GM19395 (cell line): ENCODE measurements at regions not wholly inside any gene's neighbourhood (a gene's known extent, or its start where the extent isn't known, plus 50 kb on each side); places are given as distances from the start of the nearest gene placed in this dataset.
"Not testable (repeated sequence)": the region's sequence is repeated elsewhere in the genome, so short reads cannot be mapped to it uniquely, and the experiment has no call there.

Experiments
- ATAC-seq: cut with Tn5 transposase; IDR thresholded peaks from one replicate; pipeline ENCODE4 v1.9.1; 2021; ENCODE audit warnings: mild to moderate bottlenecking, moderate library complexity; ENCODE audit not compliant: unreplicated experiment

DNA sequence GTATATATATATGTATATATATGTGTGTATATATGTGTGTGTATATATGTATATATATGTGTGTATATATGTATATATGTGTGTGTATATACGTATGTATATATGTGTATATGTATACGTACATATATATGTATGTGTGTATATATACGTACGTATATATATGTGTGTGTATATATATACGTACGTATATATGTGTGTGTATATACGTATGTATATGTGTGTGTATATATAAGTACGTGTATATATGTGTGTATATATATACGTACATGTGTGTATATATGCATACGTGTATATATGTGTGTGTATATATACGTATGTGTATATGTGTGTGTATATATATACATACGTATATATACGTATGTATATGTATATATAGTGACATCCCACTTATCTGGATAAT, 154.4 kb downstream of the CDRT15L2 start:
- no peak for ATAC-seq

DNA sequence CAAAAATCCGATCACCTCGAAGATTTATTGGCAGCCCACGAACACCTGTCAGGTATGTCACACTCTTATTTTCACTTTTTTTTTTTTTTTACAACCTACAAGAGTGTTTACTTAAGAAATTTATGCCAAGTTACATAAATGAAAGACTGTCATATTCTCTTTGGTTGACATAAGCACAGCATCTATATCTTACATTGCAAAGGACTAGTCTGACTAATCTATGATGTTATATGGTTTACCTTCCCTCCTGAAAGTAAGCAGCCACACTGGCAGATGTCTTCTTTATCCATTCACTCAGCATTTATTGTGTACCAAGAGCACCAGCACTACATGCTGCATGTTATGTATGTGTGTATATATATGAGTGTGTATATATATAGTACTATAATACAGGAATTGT, 156.3 kb downstream of the CDRT15L2 start:
- ATAC-seq, result no peak

DNA sequence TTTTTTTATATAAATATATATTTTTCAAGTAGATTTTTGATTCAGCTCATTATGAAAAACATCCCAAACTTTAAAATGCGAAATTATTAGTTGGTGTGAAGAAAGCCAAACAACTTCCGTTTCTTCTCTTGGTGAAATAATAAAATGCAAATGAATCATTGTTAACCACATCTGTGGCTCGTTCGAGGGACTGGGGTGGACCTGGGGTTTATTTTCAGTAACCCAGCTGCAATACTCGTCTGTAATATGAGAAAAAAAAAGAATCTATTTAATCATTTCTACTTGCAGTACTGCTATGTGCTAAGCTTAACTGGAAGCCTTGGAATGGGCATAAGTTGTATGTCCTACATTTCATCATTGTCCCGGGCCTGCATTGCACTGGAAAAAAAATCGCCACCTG, 158.1 kb downstream of the CDRT15L2 start:
- not testable (repeated sequence) for ATAC-seq

DNA sequence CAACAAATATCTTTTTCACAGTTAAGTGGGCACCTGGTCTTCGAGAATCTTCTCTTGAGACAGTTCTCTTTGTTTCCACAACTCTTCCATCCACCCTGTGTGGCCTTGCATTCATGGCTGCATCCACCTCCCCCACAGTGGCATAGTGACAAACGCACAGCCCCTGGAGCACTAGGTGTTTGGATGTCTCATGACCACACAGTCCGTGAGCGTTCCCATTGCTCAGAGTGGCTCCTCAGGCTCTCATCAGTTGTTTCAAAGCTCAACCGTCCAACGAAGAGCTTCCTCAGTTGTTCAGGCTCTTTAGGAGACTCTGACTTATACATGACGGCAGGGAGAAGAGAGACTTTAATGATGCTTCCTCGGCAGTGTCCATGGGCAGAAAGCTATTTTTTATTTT, 191.6 kb downstream of the CDRT15L2 start:
- ATAC-seq, result no peak

DNA sequence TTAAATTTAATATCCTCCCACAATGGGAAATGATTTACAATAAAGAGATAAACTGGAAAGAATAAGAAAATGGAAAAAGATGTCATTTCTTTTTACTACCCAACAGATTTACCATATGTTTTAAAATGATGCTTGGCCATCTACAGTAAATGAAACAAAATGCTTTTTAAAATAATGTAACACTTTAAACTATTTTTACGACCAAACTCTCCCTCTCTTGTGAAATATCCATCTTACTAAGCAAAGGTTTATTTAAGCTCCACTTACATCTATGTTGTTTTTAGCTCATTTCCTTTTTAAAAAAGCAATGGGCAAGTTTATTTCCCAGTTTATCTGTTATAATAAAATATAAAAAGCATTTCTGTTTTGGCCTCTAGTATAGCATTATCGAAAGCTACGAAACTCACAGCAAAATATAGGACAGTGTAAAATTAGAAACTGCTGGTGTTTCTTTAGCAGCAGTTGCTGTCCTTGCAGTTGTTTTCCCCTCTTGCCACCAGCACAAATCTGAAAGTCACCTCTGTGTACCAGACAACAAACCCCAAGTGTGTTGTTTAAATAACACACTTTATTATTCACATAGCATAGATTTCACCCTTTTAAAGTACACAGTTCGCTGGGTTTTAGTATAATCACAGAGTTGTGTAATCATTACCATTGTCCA, 195.1 kb downstream of the CDRT15L2 start:
- no peak for ATAC-seq

DNA sequence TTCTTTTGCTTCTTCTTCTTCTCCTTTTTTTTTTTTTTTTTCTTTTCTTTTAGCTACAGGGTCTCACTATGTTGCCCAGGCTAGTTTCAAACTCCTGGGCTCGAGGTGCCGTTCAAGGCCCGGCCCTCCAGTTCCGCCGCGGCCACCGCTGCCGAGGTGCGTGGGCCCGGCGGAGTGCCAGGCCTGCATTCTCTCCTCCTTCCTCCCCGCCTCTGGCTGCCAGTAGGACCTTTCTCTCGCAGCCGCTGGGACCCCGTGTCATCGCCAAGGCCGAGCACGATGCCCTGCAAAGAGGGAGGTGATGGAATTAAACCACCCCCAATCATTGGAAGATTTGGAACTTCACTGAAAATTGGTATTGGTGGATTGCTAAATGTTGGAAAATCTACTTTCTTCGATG, 195.8 kb downstream of the CDRT15L2 start:
- ATAC-seq, result no peak

DNA sequence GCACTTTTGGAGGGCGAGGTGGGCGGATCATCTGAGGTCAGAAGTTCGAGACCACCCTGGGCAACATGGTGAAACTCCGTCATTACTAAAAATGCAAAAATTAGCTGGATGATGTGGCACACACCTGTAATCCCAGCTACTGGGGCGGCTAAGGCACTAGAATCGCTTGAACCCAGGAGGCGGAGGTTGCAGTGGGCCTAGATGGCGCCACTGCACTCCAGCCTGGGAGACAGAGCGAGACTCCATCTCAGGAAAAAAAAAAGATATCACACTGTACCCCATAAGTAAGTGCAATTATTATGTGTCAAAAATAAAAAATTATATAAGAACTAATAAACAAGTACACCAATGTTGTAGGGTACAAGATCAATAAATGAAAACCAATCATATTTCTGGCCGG, 200.0 kb downstream of the CDRT15L2 start:
- ATAC-seq, result no peak

DNA sequence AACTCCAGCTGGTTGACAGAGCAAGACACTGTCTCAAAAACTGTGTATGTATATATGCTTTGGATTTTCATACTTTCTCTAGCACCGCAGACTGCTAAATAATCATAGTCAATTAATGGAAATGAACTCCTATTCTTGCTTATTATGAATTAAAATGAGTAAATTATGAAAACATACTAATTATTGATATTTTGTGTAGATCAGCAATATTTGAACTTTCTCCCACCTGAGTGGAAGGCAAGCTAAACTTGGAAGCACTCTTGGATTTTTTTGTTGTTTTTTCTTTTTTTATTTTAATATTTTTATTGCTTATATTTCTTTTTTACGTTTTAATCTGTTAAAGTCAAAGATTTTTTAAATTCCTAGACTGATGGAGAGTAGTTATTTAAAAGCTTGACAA, 201.7 kb downstream of the CDRT15L2 start:
- no peak for ATAC-seq

DNA sequence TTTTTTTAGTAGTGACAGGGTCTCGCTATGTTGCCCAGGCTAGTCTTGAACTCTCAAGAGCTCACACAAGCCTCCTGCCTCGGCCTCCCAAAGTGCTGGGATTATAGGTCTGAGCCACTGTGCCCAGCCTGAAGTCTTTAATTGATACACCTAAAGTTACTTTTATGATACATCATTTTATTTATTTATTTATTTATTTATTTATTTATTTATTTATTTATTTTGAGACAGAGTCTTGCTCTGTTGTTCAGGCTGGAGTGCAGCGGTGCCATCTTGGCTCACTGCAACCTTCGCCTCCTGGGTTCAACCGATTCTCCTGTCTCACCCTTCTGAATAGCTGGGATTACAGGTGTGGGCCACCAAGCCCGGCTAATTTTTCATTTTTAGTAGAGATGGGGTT, 202.3 kb downstream of the CDRT15L2 start:
- not testable (repeated sequence) for ATAC-seq

DNA sequence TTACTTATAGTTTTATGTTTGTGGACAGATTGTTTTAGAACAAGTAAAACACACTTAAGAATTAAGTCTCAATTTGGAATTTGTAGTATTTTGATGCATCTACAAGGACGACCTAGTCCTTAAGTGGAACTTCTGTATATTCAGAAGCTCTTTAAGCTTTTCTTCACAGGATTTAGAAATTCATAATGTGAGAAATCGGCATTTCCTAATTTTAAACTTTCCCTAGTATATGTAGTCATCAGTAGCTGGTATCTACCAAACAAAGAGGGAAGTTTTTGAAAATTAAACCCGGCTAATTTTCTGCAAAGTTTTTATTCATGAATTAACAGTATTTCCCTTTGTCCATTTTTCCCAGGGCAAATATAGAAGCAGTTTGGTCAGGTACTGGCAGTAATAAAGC, 203.6 kb downstream of the CDRT15L2 start:
- no peak for ATAC-seq

DNA sequence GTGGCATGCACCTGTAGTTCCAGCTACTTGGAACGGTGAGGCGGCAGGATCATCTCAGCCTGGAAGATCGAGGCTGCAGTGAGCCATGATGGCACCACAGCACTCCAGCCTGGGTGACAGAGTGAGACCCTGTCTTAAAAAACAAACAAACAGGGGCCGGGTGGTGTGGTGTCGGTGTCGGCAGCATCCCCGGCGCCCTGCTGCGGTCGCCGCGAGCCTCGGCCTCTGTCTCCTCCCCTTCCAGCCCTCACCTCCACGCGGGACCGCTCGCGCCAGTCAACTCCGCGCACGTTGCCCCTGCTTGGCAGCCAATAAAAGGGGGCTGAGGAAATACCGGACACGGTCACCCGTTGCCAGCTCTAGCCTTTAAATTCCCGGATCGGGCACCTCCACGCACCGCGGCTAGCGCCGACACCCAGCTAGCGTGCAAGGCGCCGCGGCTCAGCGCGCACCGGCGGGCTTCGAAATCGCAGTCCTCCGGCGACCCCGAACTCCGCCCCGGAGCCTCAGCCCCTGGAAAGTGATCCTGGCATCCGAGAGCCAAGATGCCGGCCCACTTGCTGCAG, 204.7 kb downstream of the CDRT15L2 start:
- no peak for ATAC-seq

DNA sequence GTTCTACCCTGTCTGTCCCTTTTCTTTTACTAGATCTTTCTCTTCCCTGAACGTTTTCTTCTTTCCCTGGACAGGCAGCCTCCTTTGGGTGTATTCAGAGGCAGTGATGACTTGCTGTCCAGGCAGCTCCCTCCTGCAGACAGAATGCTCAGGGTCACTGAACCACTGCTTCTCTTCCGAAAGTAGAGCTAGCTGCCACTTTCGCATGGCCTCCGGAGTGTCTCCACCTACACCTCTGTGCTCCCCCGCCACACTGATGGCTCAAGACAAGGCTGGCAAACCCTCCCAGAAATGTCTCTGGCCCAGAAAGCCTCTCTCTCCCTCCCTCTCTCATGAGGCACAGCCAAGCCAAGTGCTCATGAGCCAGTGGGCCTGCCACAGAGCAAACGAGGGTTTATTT, 207.8 kb downstream of the CDRT15L2 start:
- no peak for ATAC-seq

DNA sequence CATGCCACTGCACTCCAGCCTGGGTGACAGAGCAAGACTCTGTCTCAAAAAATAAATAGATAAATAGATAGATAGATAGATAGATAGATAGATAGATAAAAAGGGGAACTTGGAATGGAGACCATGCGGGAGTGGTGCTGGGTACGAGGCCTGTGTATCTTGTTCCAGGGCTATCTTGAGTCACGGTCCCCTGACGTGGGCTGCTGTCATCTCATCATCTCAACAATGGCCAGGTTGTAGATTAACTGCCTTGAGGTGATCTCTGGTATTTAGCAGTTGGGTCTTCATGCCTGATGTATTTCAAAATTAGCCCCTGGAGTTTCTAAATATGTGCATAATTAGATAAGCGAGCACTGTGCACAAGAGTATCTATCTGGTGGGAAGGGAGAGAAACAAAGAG, 212.1 kb downstream of the CDRT15L2 start:
- no peak for ATAC-seq

DNA sequence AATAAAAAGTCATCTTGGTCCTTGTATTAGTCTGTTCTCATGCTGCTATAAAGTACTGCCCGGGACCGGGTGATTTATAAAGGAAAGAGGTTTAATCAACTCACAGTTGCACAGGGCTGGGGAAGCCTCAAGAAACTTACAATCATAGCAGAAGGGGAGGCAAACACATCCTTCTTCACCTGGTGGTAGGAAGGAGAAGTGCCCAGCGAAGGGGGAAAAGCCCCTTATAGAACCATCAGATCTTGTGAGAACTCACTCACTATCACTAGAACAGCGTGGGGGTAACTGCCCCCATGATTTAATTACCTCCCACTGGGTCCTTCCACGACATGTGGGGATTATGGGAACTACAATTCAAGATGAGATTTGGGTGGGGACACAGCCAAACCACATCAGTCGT, 215.0 kb downstream of the CDRT15L2 start:
- not testable (repeated sequence) for ATAC-seq

DNA sequence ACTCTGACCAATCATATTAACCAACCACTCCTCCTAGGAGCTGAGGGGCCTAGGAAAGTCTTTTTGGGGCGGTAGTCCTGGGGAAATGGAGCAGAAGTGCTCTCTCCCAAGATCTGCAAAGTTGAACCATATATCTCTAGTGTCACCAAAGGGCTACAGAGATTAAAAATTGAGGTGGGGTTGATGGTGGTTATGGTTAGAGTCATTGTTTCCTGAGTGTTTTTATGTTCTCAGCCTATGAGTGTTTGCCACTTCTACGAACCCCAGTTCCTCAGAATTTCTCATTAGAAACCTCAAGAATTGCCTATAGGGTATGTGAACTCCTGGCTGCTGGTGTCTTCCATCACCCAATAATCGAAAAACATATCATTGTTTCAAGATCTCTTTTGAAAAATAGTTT, 217.8 kb downstream of the CDRT15L2 start:
- no peak for ATAC-seq

DNA sequence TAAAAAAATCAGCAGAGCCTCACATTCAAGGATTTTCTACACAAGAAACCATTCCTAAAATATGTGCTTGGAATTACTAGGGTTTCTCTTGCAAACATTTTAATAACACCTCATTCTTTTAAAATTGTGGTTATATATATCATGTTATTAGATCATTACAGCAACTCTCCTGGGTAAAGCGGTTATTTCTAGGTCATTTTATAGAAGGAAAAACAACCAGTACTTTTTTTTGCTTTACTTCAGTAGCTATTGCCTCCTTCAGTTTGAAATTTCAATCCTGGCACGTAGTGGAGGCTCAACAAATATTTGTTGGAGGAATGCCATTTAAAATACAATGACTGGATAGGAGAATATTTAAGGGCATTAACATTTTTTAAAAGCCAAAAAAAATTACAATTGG, 220.6 kb downstream of the CDRT15L2 start:
- no peak for ATAC-seq

DNA sequence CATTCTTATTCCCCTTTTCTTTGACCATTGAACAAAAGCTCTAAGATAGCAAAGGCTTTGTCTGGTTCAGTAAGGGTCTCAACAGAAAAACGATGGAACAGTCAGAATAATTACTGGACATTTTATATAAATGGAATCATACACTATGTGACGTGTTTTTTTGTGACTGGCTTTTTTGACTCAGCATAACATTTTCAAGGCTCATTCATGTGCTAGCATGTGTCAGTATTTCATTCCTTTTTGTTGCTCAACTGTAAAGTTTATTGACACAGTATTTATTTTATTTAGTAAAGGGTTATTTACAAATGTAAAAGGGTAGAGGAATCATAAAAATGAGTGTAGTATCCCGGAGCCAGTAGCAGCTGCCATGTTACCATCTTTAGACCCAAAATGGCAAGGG, 226.2 kb downstream of the CDRT15L2 start:
- no peak for ATAC-seq

DNA sequence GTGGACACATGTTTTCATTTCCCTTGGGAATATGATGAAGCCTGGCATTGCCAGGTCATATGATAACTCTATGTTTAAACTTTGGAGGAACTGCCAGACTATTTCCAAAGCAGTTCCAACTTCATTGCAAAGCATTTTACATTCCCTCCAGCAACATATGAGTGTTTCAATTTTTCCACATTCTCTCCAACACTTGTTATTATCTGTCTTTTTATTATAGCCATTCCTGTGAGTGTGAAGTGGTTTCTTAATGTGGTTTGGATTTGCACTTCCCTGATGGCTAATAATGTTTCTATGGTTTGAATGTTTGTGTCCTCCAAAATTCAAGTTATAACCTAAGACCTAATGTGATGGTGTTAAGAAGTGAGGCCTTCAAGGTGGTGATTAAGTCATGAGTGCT, 228.0 kb downstream of the CDRT15L2 start:
- ATAC-seq, result not testable (repeated sequence)

DNA sequence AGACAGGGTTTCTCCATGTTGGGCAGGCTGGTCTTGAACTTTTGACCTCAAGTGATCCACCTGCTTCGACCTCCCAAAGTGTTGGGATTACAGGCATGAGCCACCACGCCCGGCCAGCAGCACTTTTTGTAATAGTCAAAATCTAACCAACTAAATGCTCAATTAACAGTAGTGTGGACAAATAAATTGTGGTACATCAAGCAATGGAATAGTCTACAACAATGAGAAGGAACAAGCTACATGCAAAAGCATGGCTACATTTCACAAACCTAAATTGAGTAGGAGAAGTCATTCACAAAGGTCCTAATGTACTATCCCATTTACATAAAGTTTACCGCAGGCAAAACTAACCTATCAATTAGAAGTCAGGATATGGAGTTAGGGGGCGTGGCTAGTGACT, 227.4 kb downstream of the USP22 start:
- not testable (repeated sequence) for ATAC-seq

DNA sequence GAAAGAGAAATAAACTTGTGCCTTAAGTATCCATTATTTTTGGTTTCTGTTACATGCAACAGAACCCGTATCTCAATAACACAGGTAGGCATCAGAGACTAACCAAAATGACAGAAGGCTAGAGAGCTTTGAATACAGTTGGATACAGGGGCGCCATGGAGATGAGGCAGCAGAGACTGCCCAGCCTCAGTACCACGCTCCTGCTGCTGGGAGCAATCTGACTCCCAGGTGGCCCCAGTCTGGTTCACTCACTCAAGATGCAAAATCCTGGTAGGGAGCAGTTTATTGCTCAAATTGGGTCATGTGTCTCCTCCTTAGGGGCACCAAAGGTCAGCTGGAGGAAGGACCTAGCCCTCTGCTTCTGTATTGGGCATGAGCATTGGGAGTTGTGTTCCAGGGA, 218.9 kb downstream of the USP22 start:
- ATAC-seq, result no peak

DNA sequence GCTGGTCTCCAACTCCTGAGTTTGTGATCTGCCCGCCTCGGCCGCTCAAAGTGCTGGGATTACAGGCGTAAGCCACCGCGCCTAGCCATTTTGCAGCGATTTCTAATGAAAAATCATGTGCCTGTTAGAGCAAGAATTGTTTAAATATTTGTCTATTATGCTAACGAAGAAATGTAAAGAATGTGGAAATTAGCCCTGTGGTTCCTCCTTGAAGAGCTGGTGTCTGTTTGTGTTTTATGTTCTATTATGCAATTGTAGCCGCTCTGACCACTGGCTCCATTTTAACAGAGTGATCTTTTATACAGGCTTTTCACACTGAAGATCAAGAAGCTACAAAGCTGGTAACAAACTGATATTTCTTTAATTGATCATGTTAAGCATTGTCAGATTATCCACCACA, 217.3 kb downstream of the USP22 start:
- no peak for ATAC-seq

DNA sequence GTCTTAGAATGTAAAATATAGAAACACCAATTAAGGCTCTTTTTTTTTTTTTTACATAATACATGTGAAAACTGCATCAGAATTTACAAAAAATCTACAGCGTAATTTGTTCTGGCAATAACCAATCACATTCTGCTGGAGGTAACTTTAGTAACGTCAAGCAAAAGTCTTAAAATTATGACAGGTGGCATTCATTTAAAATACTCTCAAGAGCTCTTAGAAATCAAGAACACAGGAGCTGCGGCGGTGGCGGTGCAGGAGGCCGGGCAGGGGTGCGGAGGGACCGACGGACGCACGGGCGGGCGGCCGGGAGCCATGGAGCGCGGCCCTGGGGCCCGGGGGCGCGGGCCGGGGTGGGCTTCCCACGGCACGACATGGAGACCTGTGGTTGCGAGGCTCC, 202.4 kb downstream of the USP22 start:
- not testable (repeated sequence) for ATAC-seq
